Dedifferentiated amniotic fluid mesenchymal stem cell (primary cell): ENCODE measurements at regions not wholly inside any gene's neighbourhood (a gene's known extent, or its start where the extent isn't known, plus 50 kb on each side); places are given as distances from the start of the nearest gene placed in this dataset.
"Not testable (repeated sequence)": the region's sequence is repeated elsewhere in the genome, so short reads cannot be mapped to it uniquely, and the experiment has no call there.

Source experiments
- DNase-seq: peaks from one replicate; pipeline ENCODE4 v3.0.0-alpha.2; 2016; ENCODE audit errors: extremely low spot score

DNA sequence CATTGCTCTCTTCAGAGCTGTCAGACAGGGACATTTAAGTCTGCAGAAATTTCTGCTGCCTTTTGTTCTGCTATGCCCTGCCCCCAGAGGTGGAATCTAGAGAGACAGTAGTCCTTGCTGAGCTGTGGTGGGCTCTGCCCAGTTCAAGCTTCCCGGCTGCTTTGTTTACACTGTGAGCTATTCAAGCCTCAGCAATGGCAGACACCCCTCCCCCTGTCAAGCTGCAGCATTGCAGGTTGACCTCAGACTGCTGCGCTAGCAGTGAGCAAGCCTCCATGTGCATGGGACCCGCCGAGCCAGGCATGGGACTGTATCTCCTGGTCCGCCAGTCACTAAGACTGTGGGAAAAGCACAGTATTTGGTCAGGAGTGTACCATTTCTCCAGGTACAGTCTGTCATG lies 53.6 kb upstream of the MAPK10 start:
- DNase-seq = not testable (repeated sequence)

DNA sequence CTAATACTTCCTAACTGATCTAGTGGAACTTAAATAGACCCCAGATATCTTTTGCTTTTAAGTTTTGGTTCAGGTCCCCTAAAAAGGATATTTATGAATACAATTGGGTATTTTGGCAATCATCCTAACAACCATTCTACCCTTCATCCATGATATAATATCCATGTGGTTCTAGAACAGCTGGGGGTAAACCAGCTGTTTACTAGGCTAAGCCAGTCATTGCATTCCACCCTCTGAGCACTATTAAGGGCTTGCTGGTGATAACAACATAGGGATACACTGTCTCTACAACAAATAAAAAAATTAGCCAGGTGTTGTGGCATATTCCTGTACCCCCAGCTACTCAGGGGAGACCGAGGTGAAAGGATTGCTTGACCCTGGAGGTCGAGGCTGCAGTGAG lies 54.8 kb upstream of the MAPK10 start:
- DNase-seq = no peak

DNA sequence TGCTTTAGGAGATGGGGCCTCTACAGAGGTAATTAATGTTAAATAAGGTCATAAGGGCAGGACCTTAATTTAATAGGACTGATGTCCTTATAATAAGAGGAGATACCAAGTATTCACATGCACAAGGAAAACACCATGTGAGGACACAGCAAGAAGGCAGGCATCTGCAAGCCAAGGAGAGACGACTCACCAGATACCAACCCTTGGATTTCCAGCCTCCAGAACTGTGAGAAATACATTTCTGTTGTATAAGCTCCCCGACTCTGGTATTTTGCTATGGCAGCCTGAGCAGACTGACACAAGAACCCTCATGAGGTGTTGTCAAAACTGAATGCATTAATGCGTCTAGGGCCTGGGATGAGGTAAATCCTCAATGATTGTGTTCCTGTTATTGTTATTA lies 56.2 kb upstream of the MAPK10 start:
- DNase-seq = no peak

DNA sequence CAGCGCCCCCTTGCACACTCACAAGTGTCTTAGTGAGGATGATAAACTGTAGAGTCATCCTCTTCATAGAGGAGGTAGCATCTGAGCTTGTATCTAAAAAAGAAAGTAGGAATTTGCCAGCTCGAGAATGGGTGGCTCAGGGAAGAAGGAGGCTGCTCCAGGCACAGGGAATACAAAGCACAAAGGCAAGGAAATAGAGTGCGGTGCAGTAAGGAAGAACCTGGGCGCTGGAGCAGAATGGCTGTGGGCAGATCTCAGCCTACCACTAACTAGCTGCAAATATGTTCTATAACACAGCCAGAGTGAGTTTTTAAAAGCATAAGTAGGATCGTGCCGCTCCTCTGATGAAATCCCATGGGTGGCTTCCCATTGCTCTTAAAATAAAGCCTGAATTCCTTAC lies 61.6 kb upstream of the MAPK10 start:
- no peak for DNase-seq

DNA sequence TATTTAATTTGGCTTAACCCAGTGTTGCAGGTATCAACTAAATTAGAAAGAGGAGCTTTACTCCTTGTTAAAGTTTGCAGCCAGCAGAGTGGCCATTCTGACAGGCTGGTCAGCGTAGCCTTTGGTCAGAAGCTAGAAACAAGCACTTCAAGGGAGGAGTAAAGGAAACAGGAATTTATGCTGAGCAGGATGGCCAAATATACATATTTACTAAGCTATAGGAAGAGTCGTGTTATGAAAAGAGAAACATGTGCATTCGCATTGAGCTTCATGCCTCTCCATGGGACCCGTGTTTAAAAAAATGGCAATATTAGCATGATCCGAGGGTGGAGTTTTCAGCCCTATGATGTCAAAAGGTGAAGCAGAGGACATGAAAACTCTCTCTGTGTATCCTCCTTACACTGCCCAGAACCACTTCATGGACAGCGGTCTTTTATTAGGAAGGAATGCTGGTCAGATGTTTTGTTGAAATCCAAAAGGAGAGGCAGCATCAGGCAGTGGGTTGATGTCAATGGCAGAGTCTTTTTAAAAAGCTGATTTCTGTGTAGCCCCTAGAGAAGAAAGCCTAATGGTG lies 71.8 kb upstream of the MAPK10 start:
- no peak for DNase-seq

DNA sequence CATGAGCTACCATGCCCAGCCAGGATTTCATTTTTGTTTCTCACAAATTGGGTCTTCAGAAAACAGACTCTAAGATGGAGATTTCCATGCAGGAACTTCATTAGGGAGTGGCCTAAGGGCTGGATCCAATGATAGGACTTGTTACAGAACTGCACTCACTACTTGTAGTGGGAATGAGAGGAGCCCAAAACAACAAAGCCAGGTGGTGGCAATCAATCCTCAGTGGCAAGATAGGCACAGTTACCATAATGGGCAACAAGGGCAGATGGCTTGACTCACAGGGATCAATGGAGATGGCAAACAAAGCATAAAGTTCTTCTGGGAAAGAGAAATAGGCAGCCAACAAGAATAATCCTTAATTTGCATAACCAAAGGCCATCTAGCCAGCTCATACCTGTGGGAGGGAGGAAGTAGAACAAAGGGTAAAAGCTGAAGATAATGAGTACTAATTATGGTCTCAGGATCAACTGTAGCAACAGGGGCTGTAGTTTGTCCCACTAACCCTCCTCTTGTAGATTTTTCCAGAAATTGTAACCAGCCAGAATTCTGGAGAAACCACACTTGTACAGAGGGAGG lies 72.8 kb upstream of the MAPK10 start:
- no peak for DNase-seq

DNA sequence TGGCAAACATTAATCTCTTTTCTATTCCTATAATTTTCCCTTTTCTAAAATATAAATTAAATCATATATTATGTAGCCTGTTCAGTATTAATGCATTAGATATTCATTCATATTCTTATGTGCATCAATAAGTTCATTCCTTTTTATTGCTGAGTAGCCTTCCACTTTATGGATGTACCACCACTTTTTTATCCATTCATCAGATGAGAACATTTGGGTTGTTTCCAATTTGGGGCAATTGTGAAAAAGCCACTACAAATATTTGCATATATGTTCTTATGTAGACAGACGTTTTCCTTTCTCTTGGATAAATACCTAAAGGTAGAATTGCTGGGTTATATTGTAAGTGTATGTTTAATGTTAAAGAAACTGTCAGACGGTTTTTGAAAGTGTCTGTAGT lies 79.4 kb upstream of the MAPK10 start:
- DNase-seq = no peak

DNA sequence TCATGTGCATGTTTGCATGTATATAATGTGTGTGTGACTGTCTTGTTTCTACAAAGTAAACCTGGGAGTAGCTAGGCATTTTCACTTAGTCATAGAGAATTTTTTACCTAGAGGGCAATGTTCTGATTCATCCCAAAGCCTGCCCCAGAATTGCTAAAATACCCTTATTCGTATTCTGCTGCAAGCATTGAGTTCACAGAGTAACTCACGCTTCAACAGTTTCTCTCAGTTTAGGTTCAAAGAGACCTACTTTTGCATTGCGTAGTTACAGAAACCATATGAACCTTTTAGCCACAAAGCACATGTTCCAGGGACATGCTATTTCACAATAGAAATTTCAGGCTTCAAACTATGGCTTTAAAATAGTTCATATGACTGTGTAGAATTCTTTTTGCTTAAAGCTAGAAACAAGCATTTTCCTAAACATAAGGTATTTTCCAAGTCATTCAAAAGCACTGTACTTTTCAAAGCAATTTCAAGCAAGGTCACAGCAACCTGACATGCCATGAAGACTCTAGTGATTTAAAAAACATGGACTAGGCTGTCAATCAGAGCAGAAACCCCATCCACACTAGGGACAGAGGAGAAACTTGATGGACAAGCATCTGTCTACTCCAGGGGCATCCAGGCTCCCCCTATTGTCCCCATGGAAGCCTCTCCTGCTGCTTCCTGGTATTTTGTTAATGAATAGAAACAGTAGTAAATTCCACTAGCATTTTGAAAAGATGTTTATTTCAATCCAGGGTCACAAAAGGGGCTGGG lies 81.5 kb upstream of the MAPK10 start:
- no peak for DNase-seq

DNA sequence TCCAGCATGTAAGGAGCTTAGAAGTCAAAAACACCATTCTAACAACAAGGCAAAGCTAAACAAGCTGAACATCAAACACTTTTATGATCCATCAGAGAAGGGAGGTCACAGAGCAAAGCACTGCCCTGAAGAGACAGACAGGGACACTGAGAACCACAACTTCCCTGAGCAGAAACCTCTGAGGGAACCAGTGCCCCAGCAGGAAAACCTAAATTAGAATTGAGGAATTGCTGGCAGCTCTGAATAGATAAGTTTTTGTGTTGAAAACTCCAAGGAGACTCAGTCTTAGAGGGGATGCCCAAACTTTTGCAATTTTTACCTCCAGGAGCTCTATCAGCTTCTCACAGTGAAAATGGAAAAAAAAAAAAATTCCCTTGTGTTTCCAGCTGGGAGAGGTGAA lies 83.0 kb upstream of the MAPK10 start:
- DNase-seq = no peak

DNA sequence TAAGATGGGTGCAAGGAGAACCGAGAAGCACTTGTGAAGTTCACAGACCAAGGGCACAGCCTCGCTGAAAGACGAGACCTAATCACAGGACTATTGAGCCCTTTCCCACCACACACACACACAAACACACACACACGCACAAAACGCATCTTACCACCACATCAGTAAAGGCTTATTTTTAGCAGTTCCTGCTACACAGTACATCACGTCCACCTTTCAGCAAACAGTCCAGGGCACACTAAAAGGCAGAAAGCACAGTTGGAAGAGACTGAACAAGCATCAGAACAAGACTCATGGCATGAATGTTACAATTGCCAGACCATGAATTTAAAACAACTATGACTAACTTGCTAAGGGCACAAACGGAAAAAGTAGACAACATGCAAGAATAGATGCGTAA lies 83.6 kb upstream of the MAPK10 start:
- no peak for DNase-seq

DNA sequence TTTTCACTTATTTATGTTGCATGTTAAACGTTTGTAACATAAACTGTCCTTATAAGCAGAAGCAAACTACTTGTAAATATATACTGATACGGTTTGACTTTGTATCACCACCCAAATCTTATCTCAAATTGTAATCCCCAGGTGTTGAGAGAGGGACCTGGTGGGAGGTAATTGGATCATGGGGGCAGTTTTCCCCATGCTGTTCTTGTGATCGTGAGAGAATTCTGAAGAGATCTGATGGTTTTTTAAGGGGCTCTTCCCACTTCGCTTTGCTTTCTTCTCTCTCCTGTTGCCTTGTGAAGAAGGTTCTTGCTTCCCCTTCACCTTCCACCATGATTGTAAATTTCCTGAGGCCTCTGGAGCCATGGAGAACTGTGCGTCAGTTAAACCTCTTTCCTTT lies 87.1 kb upstream of the MAPK10 start:
- no peak for DNase-seq

DNA sequence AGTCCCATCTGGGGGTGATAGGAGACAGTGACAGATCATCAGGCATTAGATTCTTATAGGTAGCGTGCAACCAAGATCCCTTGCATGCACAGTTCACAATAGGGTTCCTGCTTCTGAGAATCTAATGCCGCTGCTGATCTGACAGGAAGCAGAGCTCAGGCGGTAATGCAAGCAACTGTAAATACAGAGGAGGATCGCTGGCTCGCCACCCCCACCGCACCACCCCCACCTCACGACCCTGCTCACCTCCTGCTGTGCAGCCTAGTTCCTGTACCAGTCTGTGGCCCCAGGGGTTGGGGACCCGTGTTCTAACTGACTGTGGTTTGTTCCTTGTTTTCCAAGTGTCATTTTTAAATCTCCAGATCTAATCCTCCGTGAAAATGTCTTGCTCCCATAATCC lies 89.0 kb upstream of the MAPK10 start:
- no peak for DNase-seq

DNA sequence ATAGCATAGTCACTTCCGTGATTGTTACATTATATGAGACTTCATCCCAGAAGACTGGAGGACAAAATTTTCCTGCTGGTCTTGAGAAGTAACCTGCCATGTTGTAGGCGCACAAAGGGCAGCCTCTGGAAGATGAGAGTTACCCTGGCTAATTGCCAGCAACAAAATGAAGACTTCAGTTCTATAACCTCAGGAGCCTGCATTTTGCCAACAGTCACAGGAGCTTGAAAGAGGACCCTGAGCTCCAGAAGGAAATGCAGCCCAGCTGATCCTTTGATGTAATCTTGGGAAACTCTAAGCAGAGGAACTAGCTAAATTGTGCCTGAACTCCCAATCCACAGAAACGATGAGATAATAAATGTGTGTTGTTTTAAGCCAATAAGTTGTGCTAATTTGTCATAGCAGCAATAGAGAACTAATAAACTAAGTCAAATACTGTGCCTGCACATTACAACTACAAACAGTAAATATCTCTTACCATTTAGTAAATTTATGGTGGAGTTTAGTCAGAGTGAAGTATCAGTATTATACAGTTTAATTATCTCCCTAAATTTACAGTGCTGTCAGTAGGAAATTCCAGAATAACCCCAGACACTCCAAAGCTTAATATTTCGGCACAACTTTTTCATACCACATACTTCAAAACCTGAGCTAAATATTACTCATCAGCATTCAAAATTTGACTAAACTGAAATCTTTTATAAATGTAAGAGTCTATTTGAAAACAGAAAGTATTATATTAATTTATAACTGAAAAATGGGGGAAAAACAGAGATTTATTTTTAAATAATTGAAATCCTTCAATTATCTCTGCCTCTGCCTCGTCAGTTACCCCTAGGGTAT lies 90.1 kb upstream of the MAPK10 start:
- DNase-seq = no peak

DNA sequence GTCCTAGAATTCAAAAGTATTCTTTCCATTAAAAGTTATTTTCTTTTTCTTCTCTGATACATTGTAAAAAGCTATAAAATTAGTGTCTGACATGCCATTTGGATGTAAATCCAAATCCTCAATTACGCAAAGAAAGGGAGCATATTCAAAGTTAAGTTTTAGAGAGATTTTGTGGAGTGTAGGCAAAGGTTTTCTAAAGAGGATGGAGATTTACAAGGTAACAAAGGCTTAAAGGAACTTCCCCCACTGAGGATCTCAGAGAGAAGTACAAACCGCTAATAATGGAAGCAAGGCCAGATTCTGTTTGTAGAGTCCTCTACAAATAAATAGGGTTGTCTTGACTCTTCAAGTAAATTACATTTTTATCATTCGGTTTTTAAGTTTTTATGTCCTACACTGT lies 91.0 kb upstream of the MAPK10 start:
- DNase-seq = no peak

DNA sequence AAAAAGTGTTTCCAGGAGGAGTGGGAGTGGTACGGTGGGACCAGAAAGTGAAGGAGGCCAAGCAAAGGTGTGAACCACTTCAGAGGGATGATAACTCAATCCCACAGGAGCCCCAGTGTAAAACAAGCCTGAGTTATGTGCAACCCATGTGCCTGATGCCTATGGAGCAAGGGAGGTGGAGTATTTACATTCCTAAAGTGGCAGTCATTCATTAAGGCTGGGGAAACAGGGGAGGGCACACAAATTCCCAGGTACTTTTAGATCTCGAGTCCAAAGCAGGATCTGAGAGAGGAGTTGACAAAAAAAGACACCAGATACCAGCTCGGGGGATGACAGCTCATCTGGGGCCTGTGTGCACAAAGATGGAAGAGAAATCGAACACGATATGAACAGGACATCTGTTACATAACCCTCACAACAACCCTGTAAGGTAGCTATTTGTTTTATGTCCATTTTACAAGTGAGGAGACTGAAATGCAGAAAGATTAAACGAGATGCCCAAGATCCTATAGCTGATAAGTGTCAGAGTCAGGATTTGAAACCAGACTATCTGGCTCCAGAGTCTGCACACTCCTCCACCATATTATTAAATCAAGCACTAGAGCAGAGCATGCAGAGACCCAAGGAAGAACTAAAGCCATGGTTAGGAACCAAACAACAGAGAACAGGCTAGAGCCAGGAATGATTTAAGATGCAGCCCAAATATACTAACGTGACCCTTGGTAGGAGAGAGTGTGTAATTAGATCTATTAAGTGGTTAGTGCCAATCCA lies 91.9 kb upstream of the MAPK10 start:
- no peak for DNase-seq

DNA sequence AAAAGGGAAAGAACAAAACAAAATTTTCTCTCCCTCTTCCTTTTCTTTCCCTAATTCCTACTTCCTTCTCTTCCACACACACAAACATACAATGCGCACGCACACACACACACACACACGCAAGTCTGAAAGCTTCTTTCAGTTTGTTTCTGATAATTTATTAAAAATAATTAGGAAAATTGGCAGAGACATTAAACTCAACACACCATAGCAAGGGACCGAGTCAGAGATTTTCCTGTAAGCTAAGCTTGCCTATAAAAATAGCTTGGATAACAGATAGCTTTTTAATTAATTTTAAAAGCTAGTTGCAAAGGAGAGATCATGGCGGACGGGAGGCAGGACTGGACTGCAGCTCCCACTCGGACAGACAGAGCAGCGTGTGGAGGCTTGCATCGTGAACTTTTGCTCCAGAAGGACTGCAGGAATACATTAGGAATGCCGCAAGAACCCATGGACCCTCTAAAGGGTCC lies 92.6 kb upstream of the MAPK10 start:
- DNase-seq = no peak

DNA sequence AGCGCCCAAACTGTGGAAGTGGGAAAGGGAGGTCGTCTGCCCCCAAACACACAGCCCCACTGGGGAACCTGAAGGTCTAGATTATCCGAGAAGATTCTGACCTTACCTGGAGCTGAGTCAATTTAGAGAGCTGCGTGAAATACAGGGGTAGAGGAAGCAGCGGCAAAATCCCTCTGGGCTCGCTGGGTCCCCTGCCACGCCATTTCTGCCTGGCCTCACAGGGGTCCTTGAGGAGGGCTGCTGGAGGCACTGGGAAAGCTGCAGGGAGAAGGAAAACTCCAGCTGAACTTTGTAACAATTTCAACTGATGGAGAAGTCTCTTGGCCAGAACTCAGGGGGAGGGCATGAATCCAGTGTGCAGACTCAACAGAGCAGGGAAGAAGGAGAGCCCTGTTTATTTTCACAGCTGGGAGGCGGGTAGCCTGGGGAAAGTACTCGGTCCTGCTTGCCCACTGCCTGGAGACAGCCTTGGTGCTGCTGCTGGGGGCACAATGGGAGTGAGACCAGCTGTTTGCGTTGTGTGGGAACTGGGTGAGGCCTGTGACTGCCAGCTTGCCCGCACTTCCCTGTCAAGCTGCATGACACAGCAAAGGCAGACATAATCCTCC lies 93.2 kb upstream of the MAPK10 start:
- no peak for DNase-seq

DNA sequence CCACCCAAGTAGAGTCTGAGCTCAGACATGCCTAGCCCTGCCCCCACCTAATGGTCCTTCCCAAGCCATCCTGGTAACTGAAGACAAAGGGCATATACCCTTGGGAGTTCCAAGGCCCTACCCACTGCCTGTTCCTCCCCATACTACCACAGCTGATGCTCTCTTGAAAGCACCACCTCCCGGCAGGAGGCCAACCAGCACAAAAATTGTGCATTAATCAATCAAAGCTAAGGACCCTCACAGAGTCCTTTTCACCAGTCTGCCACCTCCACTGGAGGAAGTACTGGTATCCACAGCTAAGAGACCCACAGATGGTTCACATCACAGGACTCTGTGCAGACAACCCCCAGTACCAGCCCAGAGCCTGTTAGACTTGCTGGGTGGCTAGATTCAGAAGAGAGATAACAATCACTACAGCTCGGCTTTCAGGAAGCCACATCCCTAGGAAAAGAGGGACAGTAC lies 93.8 kb upstream of the MAPK10 start:
- DNase-seq = not testable (repeated sequence)

DNA sequence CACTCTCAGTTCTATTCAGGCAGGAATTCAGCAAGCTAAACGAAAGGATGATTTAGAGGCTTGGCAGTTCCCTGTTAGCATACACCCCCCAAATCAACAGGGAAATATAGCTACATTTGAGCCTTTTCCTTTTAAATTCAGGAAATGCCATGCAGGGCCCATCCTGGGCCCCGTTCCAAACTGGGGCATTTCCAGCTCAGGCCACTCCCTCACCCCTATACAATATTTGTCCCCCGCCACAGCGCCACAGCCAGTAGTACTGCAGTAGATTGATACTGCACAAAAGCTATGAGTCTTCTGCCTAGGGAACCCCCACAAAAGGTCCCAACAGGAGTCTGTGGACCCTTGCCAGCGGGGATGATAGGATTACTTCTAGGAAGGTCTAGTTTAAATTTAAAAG lies 102.0 kb upstream of the MAPK10 start:
- no peak for DNase-seq

DNA sequence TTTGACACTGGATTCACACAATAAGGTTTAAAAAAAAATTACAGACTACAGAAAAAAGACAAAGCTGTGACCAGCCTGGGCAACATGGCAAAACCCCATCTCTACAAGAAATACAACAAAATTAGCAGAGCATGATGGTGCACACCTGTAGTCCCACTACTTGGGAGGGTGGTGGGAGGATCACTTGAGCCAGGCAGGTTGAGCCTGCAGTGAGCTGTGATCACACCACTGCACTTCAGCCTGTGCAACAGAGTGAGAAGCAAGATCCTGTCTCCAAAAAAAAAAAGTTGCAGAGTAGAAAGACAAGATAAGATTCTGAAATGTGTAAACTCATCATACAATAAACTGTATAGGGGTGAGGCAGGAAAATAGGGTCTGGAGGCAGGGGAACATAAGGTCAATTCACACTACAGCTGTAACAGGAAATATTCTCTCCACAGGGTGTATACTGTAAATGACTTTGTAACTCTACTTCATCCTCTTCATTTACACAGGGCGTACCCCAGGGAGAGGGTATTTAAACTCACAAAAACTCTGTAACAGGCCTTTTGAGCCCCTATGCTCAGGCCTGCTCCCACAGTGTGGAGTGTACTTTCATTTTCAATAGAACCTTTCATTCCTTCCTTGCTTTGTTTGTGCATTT lies 112.6 kb upstream of the MAPK10 start:
- DNase-seq = no peak

DNA sequence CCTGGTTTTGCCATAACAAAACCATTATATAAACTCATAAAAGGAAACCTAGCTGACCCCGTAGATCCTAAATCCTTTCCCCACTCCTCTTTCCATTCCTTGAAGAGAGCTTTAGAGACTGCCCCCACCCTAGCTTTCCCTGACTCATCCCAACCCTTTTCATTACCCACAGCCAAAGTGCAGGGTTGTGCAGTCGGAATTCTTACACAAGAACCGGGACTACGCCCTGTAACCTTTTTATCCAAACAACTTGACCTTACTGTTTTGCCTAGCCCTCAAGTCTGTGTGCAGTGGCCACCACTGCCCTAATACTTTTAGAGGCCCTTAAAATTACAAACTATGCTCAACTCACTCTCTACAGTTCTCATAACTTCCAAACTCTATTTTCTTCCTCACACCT lies 116.0 kb upstream of the PTPN13 start:
- DNase-seq = not testable (repeated sequence)
